ENCODE measurements at regions not wholly inside any gene's neighbourhood (a gene's known extent, or its start where the extent isn't known, plus 50 kb on each side); places are given as distances from the start of the nearest gene placed in this dataset.

DNA sequence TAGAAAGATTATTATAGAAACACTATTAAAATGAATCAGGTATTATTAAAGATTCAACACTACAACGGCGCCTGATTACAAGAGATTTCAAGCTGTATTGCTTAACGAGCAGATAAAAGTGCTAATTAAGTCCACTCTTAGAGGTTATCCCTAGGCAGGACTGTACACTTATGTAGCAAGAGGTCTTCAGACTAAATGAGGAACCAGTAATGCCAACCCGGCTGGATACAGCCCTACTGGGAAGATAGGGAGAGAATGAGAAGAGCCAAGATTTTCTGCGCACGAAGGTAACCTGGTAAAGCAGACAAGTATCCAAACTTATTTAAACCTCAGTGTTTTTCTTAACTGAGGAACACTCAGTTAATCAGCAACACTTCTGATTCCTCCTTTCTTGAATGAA lies 115.7 kb upstream of the HIVEP3 start:
- DNase-seq (ENCODE audit: low spot score): no peak

DNA sequence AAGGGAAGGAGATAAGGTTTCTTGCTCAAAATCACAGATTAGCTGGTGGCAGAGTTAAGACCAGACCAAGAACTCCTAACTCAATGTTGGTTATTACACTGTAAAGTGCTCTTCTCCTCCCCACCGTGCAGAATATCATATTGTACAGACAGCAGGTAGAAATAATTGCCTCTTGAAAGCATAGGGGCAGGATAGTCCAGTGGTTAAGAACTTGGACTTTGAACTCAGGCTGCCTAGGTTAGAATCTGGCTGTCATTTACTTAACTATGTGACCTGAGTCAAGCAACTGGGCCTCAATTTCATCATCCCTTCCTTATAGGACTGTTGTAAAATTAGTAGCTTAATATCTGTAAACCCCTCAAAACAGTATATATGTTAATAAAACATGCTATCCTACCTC lies 114.9 kb upstream of the HIVEP3 start:
- DNase-seq (ENCODE audit: low spot score): no peak

DNA sequence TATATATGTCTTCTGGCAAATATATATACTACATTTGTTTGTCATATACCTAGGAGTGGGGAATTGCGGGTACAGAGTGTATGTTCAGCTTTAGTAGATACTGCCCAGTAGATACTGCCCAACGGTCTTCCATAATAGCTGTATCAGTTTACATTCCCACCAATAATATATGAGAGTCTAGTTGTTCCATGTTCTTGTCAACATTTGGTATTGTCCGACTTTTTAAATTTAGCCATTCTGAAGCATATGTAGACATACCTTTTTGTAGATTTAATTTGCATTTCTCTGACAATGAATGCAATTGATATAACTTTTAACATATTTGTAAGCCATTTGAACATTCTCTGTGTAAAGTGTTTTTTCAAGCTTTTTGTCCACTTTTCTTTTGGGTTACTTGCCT lies 99.0 kb upstream of the HIVEP3 start:
- DNase-seq (ENCODE audit: low spot score): no peak

DNA sequence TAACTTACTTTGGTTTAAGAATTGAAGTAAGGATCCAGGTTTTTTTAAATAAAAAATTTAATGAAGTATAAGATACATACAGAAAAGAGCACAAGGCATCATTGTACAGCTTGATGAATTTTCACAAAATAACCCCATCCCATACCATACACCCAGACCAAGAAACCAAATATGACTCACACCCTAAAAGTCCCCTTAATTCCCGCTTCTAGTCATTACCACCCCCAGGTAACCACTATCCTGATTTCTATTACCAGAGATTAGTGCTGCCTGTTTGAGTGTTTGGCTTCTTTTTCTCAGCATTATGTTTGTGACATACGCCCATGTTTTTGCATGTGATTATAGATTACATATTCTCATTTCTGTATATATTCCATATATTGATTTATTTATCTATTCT lies 98.5 kb upstream of the HIVEP3 start:
- DNase-seq (ENCODE audit: low spot score): no peak

DNA sequence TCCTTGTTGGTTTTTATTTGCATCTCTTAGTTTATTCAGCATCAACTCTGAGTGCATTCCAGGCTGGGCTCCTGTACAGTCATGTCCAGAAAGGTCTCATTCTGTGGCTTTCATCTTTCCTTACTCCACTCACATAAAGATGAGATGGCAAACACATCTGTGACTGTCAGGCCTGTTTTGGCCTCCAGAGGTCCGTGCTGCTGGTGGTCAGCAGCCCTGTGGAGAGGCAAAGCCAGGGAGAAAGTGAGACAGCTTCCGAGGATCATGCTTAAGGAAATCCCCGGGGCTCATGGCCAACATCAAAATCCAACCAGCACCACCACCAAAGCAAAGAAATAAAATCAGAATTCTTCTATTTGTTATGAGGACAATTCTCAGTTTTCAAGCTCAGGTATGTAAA lies 96.1 kb upstream of the HIVEP3 start:
- DNase-seq (ENCODE audit: low spot score): no peak

DNA sequence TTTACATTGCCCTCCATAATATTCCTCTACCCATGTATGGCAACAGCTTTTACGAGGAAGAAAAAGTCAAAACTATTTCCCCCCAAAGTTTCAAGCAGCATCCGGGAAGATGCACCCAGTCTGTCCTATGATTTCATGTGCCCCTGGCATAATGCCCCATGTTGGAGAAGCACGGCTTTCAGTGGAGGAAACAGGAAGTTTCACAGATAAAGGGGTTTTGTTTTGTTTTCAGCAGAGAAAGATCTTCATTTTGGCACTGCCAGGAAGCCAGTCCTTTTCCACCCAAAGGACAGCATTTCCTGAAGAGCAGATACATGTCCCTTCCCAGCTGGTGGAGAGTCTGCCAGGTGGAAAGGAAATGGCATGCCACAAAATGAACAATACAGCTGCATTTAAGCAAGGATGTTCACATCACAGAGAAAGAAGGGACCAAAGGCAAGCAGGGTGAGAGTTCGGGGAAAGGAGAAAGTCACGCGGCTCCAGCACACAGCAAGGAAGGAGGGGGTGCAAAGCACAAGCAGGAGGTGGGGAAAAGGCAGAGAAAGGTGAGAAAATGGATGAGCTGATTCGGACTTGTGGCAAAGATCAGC lies 95.3 kb upstream of the HIVEP3 start:
- DNase-seq (ENCODE audit: low spot score): no peak

DNA sequence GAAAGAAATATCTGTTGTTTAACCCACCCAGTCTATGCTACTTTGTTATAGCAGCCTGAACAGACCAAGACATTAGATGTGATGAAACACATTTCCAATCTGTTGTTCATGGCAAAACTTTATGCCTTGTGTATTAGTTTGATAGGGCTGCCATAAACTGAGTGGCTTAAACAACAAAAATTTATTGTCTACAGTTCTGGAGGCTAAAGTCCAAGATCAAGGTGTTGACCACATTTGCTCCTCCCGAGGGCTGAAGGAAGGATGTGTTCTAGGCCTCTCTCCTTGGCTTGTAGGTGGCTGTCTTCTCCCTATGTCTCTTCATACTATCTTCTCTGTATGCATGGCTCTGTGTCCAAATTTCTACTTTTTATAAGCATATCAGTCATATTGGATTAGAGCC lies 94.1 kb upstream of the HIVEP3 start:
- DNase-seq (ENCODE audit: low spot score): no peak

DNA sequence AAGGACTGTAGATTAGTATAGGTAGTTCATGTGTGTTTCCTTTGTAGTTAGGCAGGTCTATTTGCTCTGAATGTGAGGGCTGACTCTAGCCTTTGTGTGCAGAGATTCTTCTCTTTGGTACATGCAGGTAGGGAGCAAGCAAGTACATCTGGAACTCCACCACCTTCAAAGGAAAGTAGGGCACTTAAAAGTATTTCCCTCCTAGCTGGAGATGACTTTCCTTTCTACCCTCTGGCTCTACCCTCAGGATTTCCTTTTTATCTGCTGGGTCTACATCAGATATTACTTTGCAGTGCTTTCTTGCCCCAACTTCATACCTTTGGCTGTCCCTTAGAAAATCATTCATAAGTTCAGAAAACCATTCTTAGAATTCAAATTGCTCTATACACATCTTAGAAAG lies 91.7 kb upstream of the HIVEP3 start:
- DNase-seq (ENCODE audit: low spot score): no peak

DNA sequence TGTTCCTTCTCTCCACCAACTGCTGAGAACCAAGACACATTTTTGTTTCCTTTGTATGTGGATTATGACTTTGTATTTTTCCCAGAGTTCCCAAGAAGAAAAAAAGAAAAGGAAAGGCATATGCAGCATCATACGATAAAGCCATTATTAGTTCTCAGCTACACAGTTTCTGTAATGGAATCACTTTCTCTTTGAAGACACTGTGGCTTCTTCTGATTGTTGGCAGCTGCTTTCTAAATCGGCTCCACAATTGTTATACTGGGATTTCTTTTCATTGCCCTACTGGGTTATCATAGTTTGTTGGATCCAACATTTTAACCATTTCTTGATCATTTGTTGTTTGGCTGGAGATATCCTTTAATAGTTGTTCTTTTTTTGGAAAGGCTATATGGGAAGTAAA lies 89.5 kb upstream of the HIVEP3 start:
- no peak for DNase-seq (ENCODE audit: low spot score)

DNA sequence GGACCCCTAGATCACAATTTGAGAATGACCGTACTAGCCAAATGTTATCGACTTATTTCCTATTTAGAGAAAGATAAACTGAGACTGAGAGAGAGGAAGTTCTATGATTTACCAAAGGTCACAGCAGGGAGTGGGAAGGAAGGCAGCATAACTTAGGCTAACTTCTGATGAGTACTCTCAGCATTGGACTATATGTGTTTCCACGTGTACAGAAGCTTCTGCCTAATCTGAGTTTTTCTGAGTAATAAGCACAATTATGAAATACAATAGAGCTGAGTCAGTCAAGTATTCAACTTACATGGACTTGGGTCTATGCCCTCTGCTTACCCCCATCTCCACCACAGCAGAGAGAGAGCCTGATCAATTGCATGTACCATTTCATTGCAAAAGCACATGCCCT lies 88.1 kb upstream of the HIVEP3 start:
- DNase-seq (ENCODE audit: low spot score): no peak

DNA sequence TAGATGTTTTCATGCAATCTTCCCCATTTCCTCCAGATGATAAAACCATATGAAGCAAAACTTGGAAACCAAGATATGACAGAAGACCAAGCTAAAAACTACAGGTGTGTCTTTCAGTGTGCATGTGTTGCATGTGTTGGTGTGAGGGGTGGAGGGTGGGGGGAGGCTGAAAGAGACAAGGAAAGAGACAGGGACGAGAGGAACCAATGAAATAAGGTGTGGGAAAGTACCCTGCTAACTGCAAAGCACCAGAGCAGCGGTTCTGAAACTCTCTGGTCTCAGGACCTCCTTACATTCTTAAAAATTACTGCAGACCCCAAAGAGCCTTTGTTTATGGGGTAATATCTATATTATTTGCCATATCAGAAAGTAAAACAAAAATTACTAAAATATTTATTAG lies 87.4 kb upstream of the HIVEP3 start:
- no peak for DNase-seq (ENCODE audit: low spot score)

DNA sequence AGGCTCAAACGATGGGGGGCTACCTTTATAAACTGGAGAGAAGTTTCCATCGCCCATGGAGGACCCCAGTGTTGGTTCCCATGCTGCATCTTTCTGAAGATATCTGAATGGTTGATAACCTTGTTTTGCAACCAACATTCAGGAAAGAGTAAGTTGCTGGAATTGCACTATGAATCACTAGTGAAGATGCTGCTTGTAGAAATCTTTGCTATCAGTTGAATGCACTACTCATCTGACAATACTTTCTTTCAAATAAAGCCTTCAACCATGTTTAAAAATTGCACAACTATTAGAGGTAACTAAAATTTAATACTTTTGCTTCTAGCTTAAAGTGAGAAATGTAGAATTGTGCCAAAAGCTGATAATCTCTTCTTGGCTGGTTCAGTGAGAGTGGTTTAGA lies 86.8 kb upstream of the HIVEP3 start:
- DNase-seq (ENCODE audit: low spot score): no peak

DNA sequence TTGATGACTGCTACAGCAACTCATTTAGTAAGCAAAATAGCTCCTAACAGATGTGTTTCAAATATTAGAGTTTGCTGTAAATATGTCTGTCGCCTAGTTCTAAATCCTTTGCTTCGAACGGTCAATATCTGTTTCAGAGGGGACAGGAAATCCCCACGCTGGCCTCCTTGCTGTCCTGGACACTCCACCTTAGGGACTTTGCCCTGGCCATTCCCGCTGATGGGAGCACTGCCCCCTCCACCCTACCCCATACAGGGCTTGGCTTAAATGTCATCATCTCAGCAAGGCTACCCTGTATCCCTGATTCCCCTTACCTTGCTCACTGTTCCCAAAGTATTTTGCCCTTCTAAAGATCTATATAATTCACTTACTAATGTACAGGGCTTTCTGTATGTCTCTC lies 86.1 kb upstream of the HIVEP3 start:
- DNase-seq (ENCODE audit: low spot score): no peak

DNA sequence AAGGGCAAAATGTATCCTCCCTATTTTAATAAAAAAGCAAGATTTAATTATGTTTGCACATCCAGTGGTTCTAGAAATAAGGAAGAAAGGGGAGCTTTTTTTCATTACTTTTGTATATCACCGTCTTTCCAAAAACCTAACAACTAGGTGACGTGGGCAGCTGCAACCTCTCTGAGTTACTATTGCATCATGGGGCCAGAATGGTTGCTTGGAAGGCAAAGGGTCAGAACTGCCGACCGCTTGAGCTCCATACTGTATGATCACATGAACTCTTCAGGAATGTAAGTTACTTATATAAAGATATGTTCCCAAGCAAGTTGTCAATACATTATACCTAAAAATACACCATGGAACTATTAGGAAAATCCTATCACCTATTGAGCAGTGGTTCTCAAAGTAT lies 85.6 kb upstream of the HIVEP3 start:
- DNase-seq (ENCODE audit: low spot score): no peak

DNA sequence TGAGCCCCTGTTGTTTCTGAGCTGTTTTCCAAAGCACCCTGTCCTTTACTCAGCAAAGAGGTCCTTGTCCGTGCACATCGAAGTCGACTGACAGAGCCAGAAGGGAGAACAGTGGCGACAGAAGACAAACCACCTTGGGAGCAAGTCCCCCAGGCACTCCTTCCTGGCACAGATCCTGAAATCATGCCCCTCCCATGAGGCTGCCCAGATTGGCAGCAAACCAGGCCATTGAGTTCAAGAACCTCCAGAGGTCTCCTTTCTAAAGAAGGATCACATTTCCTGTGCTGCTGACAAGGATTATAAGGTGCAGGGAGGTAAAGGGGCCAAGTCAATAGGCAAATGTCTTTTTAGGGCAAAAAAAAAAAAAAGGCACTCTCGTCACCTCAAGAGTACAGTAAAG lies 84.7 kb upstream of the HIVEP3 start:
- DNase-seq (ENCODE audit: low spot score): no peak

DNA sequence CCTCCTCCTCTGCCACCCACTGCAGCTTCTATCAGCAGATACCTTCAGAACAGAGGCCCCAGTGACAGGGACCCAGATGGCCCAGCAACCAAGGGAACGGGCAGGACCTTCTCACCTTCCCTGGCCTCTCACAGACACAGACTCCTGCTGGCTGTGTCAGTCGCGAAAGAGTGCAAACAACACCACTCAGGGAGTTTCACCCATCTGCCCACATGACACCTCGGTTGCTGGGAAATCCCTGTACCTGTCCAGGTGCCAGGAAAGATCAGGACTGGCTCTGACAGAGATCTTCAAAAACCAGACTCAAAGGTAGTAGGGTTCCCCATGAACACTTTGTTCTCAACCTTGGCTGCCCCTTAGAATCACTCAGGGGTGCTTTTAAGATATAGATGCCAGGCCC lies 83.5 kb upstream of the HIVEP3 start:
- DNase-seq (ENCODE audit: low spot score): no peak

DNA sequence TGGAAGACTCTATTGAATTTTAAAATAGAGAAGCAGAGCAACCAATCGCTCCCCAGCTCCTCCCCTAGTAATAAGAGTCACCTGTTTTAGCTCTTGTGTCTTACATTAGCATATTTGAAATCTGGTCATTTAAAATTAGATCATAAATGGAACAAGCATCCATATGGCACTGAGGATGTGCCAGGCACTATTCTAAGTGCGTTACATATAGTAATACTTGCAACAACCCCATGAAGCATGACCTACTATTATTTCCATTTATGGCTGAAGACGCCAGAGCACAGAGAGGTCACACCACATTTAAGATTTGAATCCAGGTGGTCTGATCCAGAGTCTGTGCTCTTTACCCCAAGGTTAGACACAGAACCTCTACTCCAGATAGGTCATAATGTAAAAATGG lies 82.0 kb upstream of the HIVEP3 start:
- no peak for DNase-seq (ENCODE audit: low spot score)

DNA sequence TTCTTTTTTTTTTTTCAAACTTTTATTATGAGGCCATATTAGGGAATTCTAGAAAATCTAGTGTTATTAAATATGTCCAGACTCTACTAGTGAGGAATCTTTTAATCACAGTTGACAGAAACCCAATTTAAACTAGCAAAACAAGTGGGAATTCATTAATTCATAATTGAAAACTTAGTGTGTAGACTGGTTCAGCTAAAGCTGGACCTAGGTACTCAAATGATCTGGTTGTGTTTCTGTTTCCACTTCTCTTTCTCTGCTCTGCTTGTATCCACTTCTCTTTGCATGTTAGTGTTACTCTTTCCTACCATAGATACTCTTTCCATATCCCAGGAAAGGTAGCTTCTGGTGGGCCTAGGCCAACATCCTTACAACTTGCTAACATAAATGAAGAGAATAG lies 81.2 kb upstream of the HIVEP3 start:
- DNase-seq (ENCODE audit: low spot score): no peak

DNA sequence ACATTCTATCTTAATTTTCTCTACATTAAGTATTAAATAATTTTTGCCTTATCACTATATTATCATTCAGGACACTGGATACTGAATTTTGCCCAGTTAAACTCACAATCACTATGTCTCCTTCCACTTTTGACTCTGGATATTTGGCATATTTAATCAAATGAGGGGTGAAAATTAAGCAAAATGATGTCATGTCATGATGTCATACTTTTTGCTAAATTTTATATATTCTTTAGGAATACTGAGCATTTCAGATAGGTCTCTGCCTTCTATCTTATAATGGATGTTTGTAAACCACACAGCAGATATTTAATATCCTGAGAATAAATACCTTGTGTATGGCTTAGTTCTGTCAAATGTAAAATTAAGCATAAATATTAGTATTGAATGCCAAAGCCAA lies 79.5 kb upstream of the HIVEP3 start:
- no peak for DNase-seq (ENCODE audit: low spot score)

DNA sequence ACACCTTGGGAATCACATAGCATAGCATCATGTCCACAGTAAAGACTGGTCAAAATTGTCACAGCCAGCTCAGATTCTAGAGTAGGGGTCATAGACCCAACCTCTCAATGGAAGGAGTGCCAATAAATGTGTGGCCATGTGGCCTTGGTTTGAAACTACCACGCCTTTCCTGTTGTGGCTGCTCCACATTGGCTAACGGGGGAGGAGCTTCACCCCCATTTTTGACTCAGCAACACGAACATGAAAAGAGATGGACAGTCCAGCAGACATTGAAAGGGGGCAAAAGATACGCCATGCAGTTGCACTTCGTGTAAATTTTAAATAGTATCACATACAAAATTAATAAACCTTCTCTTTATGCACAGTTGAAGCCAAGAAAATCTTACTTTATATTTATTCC lies 78.4 kb upstream of the HIVEP3 start:
- no peak for DNase-seq (ENCODE audit: low spot score)

DNA sequence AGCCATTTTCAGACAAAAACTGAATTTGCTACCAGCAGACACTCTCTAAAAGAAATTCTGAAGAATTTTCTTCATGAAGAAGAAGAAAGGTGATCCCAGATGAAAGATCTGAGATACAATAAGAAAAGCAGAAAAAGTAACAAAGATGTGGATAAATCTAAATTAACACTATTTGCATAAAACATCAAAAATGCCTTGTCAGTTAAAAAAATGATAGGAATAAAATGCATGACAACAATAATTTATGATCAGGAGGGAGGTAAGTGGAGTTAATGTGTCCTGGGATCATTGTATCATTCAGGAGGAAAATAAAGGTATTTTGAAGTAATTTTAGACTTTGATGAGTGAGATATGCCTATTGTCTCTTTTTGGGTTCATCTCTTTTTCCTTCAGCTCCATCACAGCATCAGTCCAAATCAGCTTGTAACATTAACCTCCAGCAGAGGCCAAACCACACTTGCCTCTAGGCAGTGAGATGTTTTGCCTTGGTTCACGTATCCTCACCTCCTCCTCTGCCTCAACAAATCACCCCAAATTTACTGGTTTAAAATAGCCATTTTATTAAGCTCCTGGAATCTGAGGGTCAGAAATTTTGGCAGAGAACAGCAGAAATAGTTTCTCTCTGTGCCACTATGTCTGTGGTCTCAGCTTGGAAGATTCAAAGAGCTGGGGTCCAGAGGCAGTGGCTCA lies 76.9 kb upstream of the HIVEP3 start:
- no peak for DNase-seq (ENCODE audit: low spot score)

DNA sequence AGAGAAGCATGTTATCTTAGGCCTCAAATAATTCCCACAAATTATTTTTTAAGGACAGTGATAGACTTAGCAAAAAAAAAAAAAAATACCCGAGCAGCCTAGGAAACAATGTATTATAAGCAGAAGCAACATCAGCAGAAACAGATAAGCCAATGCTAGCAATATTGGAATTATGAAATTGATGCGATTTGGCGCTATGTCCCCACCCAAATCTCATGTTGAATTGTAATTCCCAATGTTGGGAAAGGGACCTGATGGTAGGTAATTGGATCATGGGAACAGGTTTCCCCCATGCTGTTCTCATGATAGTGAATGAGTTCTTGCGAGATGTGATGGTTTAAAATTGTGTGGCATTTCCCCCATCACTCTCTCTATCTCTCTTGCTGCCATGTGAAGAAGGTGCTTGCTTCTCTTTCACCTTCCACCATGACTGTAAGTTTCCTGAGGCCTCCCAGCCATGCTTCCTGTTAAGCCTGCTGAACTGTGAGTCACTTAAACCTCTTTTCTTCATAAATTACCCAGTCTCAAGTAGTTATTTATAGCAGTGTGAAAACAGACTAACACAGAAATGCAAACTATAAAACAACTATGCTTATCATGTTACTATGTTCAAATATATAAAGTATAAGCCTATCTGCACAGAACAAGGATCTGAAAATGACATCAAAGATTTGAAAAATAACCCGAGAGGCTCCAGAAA lies 75.6 kb upstream of the HIVEP3 start:
- no peak for DNase-seq (ENCODE audit: low spot score)

DNA sequence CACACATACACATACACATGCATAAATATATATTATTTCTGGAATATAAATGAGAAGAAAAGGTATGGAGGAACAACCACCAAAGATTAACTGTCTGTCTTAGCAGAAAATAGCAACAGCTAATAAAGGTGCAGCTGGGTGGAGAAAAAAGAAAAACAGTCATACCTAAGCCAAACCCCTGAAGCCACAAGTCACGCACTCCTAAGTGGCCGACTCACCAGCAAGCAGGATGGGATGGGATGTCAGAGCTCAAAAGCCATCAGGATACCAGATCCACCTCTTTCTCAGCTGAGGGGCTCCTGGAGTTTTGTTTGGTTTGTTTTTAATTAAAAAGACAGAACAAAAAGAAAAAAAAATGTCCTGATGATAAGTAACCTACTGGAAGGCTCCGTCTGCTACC lies 64.7 kb upstream of the HIVEP3 start:
- DNase-seq (ENCODE audit: low spot score): no peak

DNA sequence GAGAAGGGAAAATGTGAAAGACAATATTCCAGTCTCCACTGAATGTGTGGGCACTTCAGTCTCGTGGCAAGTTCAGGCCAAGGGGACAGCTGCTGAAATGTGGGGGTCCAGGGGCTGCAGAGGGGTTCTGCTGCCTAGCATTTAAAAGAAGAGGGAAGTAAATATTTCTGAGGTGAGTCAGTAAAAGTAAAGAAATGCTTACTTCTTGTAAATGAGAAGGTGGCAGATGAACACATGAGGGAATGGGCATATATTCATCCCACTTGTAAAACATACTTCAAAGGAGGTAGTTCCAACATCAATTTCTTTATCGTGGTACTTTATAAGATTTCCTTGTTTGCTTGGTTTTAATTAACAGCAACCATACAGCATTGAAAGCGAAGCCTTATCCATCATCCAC lies 63.1 kb upstream of the HIVEP3 start:
- no peak for DNase-seq (ENCODE audit: low spot score)
